ENCODE measurements at regions not wholly inside any gene's neighbourhood (a gene's known extent, or its start where the extent isn't known, plus 50 kb on each side); places are given as distances from the start of the nearest gene placed in this dataset.
"Not testable (repeated sequence)": the region's sequence is repeated elsewhere in the genome, so short reads cannot be mapped to it uniquely, and the experiment has no call there.

GRCh38 chr17:20890338-20890737 is 152.5 kb downstream of the USP22 start:
- TF ChIP-seq, protein P1, sequence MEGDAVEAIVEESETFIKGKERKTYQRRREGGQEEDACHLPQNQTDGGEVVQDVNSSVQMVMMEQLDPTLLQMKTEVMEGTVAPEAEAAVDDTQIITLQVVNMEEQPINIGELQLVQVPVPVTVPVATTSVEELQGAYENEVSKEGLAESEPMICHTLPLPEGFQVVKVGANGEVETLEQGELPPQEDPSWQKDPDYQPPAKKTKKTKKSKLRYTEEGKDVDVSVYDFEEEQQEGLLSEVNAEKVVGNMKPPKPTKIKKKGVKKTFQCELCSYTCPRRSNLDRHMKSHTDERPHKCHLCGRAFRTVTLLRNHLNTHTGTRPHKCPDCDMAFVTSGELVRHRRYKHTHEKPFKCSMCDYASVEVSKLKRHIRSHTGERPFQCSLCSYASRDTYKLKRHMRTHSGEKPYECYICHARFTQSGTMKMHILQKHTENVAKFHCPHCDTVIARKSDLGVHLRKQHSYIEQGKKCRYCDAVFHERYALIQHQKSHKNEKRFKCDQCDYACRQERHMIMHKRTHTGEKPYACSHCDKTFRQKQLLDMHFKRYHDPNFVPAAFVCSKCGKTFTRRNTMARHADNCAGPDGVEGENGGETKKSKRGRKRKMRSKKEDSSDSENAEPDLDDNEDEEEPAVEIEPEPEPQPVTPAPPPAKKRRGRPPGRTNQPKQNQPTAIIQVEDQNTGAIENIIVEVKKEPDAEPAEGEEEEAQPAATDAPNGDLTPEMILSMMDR (IDR thresholded peaks at IDR 0.05; ENCODE audit: low read depth, low read length) = no peak
- Histone ChIP-seq H3K9me3 (no peaks in the 10 kb centered on the region), H3K4me3 (ENCODE audit: low read depth, low read length) (no peak overlapping the region), H3K36me3 (no peaks in the 10 kb centered on the region), H3K27me3 (no peaks in the 10 kb centered on the region), H3K4me1 (no peaks in the 10 kb centered on the region)
- DNase-seq = no peak

GRCh38 chr17:20895426-20895825 is 147.4 kb downstream of the USP22 start:
- not testable (repeated sequence) for H3K9me3 ChIP-seq; H3K36me3 ChIP-seq; H3K27me3 ChIP-seq; H3K4me1 ChIP-seq; DNase-seq; H3K4me3 ChIP-seq (ENCODE audit: low read depth, low read length)

GRCh38 chr17:20896153-20896649 is 146.6 kb downstream of the USP22 start:
- no peaks in the 10 kb centered on the region for H3K36me3 ChIP-seq
- DNase-seq = no peak
- no peaks in the 10 kb centered on the region for H3K4me1 ChIP-seq
- H3K9me3 ChIP-seq = no peaks in the 10 kb centered on the region
- H3K4me3 ChIP-seq (ENCODE audit: low read depth, low read length) = no peak overlapping the region
- no peaks in the 10 kb centered on the region for H3K27me3 ChIP-seq
- TF ChIP-seq, protein P1 (IDR thresholded peaks at IDR 0.05; ENCODE audit: low read depth, low read length) = no peak

- not testable (repeated sequence) for H3K36me3 ChIP-seq; H3K4me3 ChIP-seq (ENCODE audit: low read depth, low read length); H3K9me3 ChIP-seq; H3K4me1 ChIP-seq; DNase-seq; H3K27me3 ChIP-seq
Observed at GRCh38 chr17:20898726-20899125, 144.1 kb downstream of the USP22 start.

GRCh38 chr17:20902496-20902895 is 140.3 kb downstream of the USP22 start:
- not testable (repeated sequence) for H3K36me3 ChIP-seq; H3K4me3 ChIP-seq (ENCODE audit: low read depth, low read length); DNase-seq; H3K4me1 ChIP-seq; H3K27me3 ChIP-seq; H3K9me3 ChIP-seq

- H3K9me3 ChIP-seq; H3K27me3 ChIP-seq; H3K4me1 ChIP-seq; H3K4me3 ChIP-seq (ENCODE audit: low read depth, low read length); H3K36me3 ChIP-seq; DNase-seq: not testable (repeated sequence)
Observed at GRCh38 chr17:20903549-20903948, 139.3 kb downstream of the USP22 start.

GRCh38 chr17:20908313-20909267 is 134.2 kb downstream of the USP22 start:
- Histone ChIP-seq H3K9me3 (no peaks in the 10 kb centered on the region), H3K36me3 (no peaks in the 10 kb centered on the region), H3K4me3 (ENCODE audit: low read depth, low read length) (peak overlapping the region; percentile 28), H3K4me1 (no peaks in the 10 kb centered on the region), H3K27me3 (no peaks in the 10 kb centered on the region)
- peak; percentile 82 for DNase-seq
- TF ChIP-seq, protein P1 (IDR thresholded peaks at IDR 0.05; ENCODE audit: low read depth, low read length) = peak; percentile 47

DNA sequence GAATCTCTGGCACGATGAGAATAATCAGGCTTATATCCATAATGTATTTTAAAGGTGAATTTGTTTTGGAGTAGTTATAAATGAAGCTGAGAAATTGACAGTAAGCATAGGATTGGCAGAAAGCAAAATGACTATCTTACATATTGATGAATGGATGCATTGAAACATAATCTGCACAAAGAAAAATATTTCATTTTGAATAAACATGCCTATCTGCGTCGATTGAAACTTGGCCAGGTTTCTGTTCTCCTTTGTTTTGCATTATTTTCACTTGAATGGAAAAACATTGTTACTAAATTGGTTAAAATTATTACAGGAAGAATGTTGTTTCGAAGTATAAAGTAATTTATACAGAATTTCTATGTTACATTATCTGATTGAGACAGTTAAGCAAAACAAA is 128.2 kb downstream of the USP22 start:
- Histone ChIP-seq H3K36me3 (no peaks in the 10 kb centered on the region), H3K4me1 (no peaks in the 10 kb centered on the region), H3K27me3 (no peaks in the 10 kb centered on the region), H3K4me3 (ENCODE audit: low read depth, low read length) (no peak overlapping the region), H3K9me3 (no peaks in the 10 kb centered on the region)
- DNase-seq = no peak
- TF ChIP-seq, protein P1 (IDR thresholded peaks at IDR 0.05; ENCODE audit: low read depth, low read length) = no peak

Measured in BE2C (cell line).